NCI-H1092 (cell line): ENCODE measurements at regions not wholly inside any gene's neighbourhood (a gene's known extent, or its start where the extent isn't known, plus 50 kb on each side); places are given as distances from the start of the nearest gene placed in this dataset.
"Not testable (repeated sequence)": the region's sequence is repeated elsewhere in the genome, so short reads cannot be mapped to it uniquely, and the experiment has no call there.

Experiments used
- DNase-seq: peaks from one replicate; lab custom pipeline; 2025; lab: John Stamatoyannopoulos, UW

DNA sequence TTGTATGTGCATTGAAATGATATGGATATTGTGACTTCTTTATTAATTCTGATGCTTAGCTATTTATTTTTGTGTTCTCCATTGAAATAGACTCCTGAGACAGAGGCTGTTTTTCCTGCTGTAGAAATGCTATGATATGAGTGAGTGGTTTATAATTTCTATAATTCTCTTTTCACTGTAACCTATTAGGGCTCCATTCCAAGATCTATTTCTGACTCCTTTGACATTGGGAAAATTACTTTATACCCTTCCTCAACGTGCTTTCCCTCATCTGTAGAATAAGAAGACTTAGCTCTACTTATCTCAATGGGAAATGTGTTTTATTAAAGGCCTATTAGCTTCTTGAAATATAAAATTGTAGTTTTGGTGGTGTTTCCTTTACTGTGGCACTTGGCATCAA is 144.5 kb upstream of the RPRM start:
- no peak for DNase-seq

DNA sequence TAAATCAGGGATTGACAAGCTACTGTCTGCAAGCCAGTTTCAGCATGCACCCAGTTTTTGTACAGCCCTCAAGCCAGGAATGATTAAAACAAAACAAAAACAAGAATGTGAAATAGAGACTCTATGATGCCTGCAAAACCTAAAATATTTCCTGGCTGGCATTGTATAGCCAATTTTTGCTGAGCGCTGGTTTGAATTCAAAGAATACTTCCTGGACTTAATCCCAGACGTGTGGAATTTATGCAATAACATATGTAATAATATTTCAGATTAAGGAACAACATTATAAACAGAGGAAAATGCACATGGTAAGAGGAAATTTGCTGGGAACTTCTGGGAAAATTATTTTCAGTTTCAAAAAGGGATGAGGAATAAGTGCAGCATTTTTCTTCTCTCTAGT is 148.1 kb upstream of the RPRM start:
- no peak for DNase-seq

DNA sequence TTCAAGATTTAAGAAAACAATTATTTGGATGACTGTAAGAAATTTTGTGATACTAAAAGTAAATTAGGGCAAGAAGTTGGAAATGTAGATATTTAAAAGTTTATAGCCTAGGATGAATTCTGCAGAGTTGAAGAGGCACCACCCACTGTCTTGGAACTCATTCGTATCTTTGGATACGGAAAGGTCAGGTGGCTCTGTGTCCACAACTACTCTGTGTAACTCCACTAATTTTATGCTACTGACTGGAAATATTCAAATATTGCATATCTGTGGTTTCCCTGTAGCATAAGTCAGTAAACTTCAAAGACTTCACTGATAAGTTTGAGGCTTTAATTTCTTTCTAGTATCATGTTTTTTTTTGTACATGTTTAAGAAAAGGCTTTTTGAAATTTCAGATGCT is 156.9 kb upstream of the RPRM start:
- DNase-seq, result no peak

DNA sequence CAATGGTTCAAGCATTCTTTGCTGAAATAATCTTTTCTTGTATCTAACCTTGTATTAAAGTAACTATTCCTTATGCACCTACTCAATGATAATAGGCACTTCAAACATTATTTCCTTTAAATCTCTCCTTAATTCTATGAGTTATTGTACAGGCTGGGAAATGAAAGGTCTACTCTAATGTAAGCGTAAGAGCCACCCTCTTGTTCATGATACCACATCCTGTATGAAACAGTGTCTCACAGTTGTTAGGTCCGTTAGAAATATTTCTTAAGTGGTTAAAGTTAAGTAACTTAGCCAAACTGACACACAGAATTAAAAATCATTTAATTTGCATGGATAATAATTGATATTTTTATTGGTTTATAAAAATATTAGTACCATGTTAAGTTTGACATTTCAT is 162.5 kb upstream of the RPRM start:
- no peak for DNase-seq

DNA sequence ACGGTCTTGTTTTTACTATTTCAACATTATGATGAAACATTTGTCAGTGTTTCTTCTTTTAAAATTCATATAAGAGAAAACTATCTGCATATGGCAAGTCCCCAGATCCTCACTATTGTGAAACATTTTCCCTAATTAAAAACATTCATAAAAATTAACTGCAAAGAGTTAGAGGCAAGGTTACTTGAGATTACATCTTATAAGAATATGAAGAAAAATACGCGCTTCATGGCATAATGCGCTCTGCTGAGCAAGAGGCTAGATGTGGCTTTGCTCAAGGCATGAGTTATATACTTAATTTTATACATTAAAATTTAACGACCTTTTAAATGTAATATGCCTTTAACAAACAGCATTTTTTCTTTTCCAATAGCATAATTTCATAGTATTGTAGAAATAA is 166.4 kb upstream of the RPRM start:
- no peak for DNase-seq

GRCh38 chr2:153645599-153645998 is 167.0 kb upstream of the RPRM start:
- no peak for DNase-seq

- no peak for DNase-seq
Observed at GRCh38 chr2:153657651-153658050, 179.1 kb upstream of the RPRM start.

DNA sequence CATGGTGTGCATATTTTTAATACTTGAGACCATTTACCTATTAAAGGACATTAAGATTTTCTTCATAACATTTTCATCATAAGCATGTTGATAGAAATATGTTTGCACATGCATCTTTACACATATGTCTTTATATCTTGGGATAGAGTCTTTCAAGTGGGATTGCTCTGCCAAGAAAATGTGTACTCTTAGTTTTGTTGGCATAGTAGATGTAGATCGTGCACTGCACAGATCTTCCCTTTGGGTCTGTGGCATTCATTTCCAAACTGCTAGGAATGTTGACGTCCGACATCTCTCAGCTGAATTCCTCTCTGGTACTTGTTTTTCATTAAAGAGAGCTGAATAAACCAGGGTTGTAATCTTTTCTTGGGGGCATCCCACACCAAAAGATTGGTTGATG is 183.2 kb upstream of the RPRM start:
- DNase-seq, result no peak

DNA sequence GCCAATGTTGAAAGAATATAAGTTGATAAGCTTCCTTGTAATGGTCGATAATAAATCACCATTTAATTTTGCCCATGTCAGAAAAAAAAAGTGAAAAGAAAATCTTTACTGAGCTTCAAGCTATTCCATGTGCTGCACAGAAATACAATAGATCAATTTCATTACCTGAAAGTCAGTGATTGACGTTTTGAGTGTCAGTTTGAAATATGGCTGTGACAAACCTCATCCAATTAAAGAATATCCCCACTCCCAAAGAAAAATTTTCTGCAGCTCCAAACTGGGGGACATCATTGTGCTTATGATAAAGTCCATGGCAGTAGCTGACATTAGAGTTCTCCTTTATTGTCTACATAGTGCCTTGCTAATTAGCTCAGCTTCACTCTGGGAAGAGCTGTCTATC is 184.8 kb upstream of the RPRM start:
- DNase-seq, result no peak

DNA sequence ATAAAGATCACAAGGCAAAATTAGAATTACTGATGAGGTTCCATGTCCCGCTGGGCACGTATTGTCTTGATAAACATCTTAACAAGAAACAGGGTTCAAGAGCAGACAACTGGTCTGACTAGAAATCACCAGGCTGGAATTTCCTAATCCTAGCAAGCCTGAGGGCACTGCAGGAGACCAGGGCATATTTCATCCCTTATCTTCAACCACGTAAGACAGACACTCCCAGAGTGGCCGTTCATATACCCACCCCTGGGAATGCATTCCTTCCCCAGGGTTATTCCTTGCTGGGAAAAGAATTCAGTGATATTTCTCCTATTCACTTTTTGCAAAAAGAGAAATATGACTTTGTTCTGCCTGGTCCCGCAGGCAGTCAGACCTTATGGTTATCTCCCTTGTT is 185.4 kb upstream of the RPRM start:
- DNase-seq, result not testable (repeated sequence)

DNA sequence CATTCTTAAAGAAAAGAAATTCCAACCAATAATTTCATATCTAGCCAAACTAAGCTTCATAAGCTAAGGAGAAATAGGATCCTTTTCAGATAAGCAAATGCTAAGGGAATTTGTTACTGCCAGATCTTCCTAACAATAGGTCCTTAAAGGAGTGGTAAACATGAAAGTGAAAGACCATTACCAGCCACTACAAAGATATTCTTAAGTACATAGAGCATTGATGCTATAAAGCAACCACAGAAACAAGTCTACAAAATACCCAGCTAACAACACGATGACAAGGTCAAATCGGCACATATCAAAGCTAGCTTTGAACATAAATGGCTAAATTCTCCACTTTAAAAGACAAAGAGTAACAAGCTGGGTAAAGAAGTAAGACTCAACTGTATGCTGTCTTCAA is 188.9 kb upstream of the RPRM start:
- no peak for DNase-seq

DNA sequence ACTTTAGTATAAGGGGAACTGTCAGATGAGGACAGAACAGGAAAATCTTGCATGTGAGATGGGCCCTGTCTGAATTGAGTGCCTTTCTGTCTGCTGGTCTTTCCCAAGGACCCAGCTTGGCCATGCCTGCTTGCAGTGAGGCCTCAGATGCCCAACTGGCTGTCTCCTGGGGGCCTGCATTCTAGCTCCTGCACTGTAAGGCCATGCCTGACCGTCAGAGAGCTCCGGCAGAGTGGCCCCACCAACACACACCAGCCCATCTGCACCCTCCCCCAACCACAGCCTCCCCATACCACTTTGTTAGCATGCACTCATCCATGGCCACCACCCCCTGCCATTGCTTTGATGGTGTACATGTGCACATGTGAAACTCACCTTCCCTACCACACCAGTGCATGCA is 190.4 kb upstream of the RPRM start:
- DNase-seq, result no peak

DNA sequence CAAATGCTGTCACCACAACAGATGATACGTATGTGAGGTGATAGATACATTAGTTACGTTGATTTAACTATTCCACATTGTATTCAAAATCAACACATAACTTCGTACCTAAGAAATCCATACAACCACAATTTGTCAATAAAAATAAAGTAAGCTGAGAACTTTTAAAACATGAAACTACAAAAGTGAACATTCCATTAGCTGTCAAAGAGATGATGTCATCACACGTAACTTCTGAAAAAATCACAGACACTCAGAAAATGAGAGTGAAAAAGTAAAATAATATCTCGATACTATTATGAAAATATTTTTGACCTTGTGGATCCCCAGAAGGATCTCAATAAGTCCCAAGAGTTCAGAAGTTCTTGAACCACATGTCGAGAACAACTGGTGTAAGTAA is 161.6 kb upstream of the GALNT13 start:
- no peak for DNase-seq

DNA sequence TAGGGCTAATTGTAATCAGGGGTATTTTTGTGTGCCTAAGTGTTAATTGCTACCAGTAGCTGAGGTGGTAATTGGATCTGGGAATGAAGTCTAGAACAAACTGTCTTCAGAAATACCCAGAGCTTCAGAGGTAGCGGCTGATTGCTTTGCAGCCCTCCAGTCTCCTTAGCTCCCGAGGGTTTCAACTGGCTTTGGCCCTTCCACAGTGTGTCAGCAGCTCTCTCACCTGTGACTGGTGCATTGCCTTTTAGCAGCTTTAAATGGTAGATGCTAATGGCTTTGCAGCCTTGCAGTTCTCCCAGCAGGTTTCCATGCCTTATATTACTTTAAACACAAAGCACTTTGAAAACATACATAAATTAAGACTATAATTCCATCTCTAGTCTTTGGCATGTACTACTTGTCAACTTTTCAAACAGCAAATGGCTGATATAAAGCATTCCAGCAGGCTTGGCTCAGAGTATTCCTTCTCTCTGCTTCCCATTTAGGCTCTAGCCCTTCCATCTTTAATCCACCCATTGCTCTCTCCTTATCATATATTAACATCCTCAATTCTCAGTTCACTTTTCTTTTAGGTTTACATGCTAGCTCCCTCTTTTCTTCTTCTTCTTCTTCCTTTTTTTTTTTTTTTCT is 156.4 kb upstream of the GALNT13 start:
- no peak for DNase-seq

DNA sequence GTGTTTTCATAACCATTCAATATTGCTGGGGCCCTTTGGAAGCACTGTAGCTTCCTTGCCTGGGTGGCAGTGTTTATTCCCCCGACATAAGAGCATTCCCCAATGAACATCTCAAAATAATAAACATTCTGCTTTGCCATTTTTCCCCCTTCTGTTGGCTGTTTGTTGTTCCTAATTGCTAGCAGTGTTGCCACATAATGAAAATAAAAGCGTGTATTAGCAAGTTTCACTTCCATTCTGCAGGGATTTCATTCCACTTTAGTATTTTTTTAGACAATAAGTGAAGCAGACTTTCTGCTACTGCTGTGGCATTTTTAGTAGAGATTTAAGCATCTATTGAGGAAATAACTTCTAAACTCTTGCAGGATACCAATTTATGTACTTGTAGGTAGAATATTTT is 154.7 kb upstream of the GALNT13 start:
- no peak for DNase-seq

GRCh38 chr2:153739394-153739793 is 132.3 kb upstream of the GALNT13 start:
- no peak for DNase-seq

GRCh38 chr2:153761936-153762335 is 109.8 kb upstream of the GALNT13 start:
- DNase-seq, result no peak

- no peak for DNase-seq
Observed at GRCh38 chr2:153766415-153766814, 105.3 kb upstream of the GALNT13 start.

DNA sequence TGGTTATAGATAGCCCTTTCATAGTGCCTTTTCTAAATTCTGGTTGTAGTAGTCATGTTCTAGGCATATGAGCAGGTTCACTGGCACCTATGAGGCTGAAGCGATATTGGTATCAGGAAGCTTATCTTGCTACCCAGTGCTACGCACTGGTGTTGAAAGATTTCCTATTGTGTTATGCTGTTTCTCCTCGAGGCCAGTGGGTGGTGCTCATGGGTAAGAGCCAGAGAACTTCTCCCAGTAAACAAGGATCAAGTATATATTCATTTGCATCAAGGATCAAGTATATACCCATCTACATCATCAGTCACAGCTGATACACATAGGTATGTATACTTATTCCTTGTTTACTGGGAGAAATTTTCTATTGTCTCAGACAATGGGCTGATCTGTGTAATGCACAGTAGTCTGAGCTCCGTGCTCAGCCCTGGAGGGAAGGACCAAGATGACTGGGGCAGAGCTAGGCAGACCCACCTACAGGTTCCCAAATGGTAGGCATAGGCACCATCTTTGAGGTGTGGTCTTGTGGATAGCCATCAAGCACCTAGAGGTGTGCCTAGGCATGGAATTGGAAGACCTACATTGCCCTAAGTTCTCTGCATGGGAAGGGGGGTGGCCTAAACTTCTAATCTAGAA is 101.2 kb upstream of the GALNT13 start:
- no peak for DNase-seq

- no peak for DNase-seq
Observed at GRCh38 chr2:153780241-153780640, 91.5 kb upstream of the GALNT13 start.

DNA sequence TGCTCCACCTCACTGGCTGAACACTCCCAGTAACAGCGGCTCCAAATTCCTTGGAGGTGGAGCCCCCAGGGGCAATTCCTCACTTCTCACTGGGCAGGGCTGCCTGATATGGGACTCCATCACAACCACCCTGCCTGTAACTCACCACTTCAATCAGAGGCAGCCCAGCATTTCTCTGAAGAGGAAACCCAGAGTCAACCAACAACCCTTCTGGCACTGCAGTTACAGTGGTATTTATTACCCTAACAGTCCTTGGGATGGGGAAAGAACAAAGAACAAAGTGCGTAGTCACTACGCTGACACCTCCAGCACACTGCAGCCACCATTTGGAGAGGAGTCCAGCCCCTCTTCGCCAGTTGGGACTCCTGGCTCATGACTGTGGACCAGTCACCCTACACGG is 85.7 kb upstream of the GALNT13 start:
- no peak for DNase-seq

DNA sequence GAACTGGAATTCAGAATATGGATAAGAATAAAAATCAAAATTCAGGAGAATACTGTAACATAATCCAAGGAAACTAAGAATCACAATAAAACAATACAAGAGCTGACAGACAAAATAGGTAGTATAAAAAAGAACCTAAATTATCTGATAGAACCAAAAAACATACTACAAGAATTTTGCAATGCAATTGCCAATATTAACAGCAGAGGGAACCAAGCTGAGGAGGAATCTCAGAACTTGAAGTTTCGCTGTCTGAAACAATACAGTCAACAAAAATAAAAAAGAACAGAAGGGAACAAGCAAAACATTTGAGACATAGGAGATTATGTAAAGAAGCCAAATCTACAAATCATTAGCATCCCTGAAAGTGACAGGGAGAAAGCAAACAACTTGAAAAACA is 84.1 kb upstream of the GALNT13 start:
- DNase-seq, result no peak

- DNase-seq, result no peak
Observed at GRCh38 chr2:153802671-153803070, 69.1 kb upstream of the GALNT13 start.

DNA sequence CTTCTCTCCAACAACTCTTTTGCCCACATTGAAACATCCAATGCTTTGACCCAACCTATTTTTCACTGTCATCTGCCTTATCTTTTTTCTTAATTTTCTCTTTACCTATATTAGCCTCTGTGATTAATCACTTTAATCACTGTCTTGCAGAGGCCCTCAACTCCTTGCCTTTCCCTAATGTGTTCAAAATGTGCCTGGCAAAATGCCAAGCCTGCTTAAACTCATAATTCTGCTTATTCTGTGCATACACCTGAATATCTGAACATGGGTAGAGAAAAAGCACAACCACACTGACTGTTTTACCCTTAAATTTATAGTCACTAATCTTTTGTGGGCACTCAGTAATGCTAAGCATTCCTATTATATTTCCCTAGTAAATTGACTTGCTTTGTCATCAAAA is 63.0 kb upstream of the GALNT13 start:
- DNase-seq, result no peak
